Osteoblast (primary cell): ENCODE measurements at regions not wholly inside any gene's neighbourhood (a gene's known extent, or its start where the extent isn't known, plus 50 kb on each side); places are given as distances from the start of the nearest gene placed in this dataset.

Source experiments
- DNase-seq: peaks from one replicate; pipeline ENCODE4 v3.0.0; 2011; ENCODE audit warnings: low spot score, mixed read lengths; ENCODE audit not compliant: insufficient read length; ENCODE audit errors: missing footprints
- H2AFZ ChIP-seq: 2 replicates; pipeline ENCODE4 v1.6.0; 2011; ENCODE audit warnings: mild to moderate bottlenecking, low read length
- H3K27ac ChIP-seq: 2 replicates; pipeline ENCODE4 v1.5.1; 2011; ENCODE audit warnings: mild to moderate bottlenecking, low read depth, low read length, moderate library complexity
- H3K27me3 ChIP-seq: 2 replicates; pipeline ENCODE4 v1.6.0; 2012; ENCODE audit warnings: mild to moderate bottlenecking, control low read depth, inconsistent platforms, low read length, moderate library complexity; ENCODE audit not compliant: insufficient read depth
- H3K36me3 ChIP-seq: 2 replicates; pipeline ENCODE4 v1.5.1; 2011; ENCODE audit warnings: mild to moderate bottlenecking, low read length, control low read depth, moderate library complexity; ENCODE audit not compliant: insufficient read depth
- H3K4me1 ChIP-seq: 2 replicates; pipeline ENCODE4 v1.5.1; 2011; ENCODE audit warnings: mild to moderate bottlenecking, low read length, control low read depth, moderate library complexity; ENCODE audit not compliant: insufficient read depth
- H3K4me2 ChIP-seq: 2 replicates; pipeline ENCODE4 v1.6.0; 2011; ENCODE audit warnings: mild to moderate bottlenecking, low read length; ENCODE audit not compliant: insufficient read depth
- H3K4me3 ChIP-seq: fragments of 200-600 bp; sonication (generic); 3 replicates; pipeline ENCODE4 v1.5.1; 2012; ENCODE audit warnings: mild to moderate bottlenecking, low read length, inconsistent platforms; ENCODE audit not compliant: insufficient read depth
- H3K79me2 ChIP-seq: 2 replicates; pipeline ENCODE4 v1.6.0; 2012; ENCODE audit warnings: mild to moderate bottlenecking, low read length, control low read depth, inconsistent platforms; ENCODE audit not compliant: insufficient read depth
- H3K9me3 ChIP-seq: 2 replicates; pipeline ENCODE4 v1.5.1; 2011; ENCODE audit warnings: low read depth, low read length, control low read depth
- H4K20me1 ChIP-seq: 2 replicates; pipeline ENCODE4 v1.6.0; 2012; ENCODE audit warnings: mild to moderate bottlenecking, low read length, control low read depth; ENCODE audit not compliant: insufficient read depth
- TF ChIP-seq, protein P1 (sequence below): IDR thresholded peaks from 2 replicates; pipeline ENCODE4 v1.5.1; 2011; ENCODE audit warnings: mild to moderate bottlenecking, low read depth, low read length, moderate library complexity; ENCODE audit errors: extremely low read depth

DNA sequence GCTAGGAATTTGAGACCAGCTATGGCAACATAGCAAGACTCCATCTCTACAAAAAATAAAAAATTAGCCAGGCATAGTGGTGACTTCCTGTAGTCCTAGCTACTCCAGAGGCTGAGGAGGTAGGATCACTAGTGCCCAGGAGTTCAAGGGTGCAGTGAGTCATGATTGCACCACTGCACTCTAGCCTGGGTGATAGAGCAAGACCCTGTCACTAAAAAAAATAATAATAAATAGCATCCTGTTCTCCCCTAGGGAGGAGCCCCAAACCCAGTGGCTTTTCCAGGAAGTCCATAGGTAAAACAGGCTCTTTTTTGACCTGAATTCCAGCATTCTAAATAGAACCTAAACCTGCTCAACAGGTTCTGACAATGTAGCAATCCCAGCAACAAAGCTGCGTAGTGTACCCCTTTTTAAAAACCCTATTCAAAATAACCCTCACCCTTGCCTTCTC, 192.0 kb downstream of the ALDH8A1 start:
- TF ChIP-seq, protein P1, sequence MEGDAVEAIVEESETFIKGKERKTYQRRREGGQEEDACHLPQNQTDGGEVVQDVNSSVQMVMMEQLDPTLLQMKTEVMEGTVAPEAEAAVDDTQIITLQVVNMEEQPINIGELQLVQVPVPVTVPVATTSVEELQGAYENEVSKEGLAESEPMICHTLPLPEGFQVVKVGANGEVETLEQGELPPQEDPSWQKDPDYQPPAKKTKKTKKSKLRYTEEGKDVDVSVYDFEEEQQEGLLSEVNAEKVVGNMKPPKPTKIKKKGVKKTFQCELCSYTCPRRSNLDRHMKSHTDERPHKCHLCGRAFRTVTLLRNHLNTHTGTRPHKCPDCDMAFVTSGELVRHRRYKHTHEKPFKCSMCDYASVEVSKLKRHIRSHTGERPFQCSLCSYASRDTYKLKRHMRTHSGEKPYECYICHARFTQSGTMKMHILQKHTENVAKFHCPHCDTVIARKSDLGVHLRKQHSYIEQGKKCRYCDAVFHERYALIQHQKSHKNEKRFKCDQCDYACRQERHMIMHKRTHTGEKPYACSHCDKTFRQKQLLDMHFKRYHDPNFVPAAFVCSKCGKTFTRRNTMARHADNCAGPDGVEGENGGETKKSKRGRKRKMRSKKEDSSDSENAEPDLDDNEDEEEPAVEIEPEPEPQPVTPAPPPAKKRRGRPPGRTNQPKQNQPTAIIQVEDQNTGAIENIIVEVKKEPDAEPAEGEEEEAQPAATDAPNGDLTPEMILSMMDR, result no peak
- H3K4me2 ChIP-seq, result no peak overlapping the region
- no peak overlapping the region for H3K4me3 ChIP-seq
- H2AFZ ChIP-seq, result no peak overlapping the region
- H3K9me3 ChIP-seq, result no peaks in the 10 kb centered on the region
- no peaks in the 10 kb centered on the region for H3K36me3 ChIP-seq
- H3K4me1 ChIP-seq, result no peaks in the 10 kb centered on the region
- no peaks in the 10 kb centered on the region for H3K79me2 ChIP-seq
- no peaks in the 10 kb centered on the region for H3K27me3 ChIP-seq
- no peak overlapping the region for H3K27ac ChIP-seq
- H4K20me1 ChIP-seq, result no peaks in the 10 kb centered on the region
- no peak for DNase-seq

DNA sequence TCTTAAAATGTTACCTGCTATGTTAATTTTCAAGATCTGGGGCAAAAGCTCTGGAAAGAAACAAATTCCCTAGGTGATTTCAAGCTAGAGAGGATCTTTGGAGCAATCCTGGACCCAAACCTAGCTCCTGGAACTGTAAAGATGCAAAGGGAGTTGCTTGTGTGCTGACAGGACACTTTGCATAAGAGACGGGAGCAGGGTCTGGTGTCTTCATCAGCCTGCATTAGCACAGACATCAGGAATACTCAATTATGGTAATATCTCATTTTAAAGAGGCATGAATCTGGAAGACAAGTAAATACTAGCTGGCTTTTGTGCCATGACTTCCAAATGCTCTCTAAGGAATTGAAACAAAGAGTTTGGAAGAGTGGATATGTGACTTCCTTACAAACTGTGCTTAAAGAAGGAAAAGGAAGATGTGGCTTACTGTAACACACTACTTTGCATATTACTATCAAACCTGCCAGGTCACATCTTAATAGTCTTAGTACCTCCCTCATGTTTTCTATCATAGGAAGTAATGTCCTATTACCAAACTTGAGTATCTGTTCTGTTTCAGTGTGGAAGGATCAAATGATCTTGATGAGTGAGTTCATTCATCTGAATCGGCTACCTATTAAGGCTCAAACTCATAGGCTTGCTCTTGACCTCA, 193.4 kb downstream of the ALDH8A1 start:
- H3K79me2 ChIP-seq, result no peaks in the 10 kb centered on the region
- H2AFZ ChIP-seq, result no peak overlapping the region
- no peaks in the 10 kb centered on the region for H3K4me1 ChIP-seq
- H3K36me3 ChIP-seq, result no peaks in the 10 kb centered on the region
- no peaks in the 10 kb centered on the region for H3K27me3 ChIP-seq
- no peak overlapping the region for H3K4me3 ChIP-seq
- no peak for DNase-seq
- TF ChIP-seq, protein P1, result no peak
- no peak overlapping the region for H3K27ac ChIP-seq
- no peak overlapping the region for H3K4me2 ChIP-seq
- no peaks in the 10 kb centered on the region for H4K20me1 ChIP-seq
- no peaks in the 10 kb centered on the region for H3K9me3 ChIP-seq

DNA sequence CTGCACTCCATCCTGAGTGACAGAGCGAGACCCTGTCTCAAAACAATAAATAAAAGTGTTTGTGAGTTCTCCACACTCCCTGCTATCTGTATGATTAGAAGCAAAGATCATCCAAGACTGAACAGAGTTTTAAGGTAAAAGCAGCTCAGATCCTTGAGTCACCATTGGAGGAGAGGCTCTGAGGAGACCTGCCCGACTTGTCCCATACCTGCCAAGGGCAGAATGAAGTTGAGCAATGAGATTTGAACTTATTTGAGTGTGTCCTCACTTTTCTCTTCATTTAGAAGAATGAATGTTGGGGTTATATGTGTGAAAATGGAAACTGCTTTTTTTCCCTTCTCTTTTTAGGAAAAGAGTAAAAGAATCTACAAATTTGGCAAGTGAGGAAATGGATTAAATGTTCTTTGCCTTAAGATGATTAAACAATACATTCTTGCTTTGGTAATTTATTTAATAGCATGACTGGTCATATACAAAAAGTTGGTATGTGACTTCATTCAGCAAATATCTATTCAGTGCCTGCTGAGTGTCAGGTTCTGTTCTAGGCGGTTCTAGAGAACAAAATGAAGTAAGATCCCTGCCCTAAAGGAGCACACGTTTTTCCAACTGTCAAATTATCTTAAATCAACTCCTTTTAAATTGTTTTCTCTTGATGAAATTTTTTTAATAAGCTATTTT, 195.7 kb downstream of the ALDH8A1 start:
- Histone ChIP-seq H2AFZ (no peak overlapping the region), H3K27ac (no peak overlapping the region), H3K27me3 (no peaks in the 10 kb centered on the region), H3K79me2 (no peaks in the 10 kb centered on the region), H3K4me1 (peaks cover 5% of the 10 kb centered on the region), H3K36me3 (no peaks in the 10 kb centered on the region), H3K4me2 (no peak overlapping the region), H3K9me3 (no peaks in the 10 kb centered on the region), H3K4me3 (no peak overlapping the region), H4K20me1 (no peaks in the 10 kb centered on the region)
- no peak for DNase-seq
- TF ChIP-seq, protein P1, result no peak

DNA sequence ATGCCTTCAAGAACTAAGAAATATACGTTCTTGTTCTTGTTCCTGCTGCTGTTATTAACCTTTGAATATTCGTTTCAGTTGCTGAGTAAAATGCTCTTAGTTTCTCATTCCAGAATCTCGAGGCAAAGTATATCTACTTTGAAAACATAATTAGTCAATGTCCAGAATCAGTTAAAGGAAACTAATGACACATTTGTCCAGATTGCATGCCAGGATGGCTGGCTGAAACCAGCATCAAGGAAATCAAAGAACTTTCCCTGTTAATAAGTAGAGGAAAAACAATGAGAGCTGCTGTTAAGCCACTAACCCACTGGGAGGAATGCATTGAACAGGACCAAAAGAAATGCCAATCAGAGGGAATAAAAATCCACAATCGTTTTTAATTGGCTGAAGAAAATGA, 196.9 kb downstream of the ALDH8A1 start:
- Histone ChIP-seq H3K4me2 (no peak overlapping the region), H3K27ac (no peak overlapping the region), H3K4me3 (no peak overlapping the region), H2AFZ (no peak overlapping the region), H3K9me3 (no peaks in the 10 kb centered on the region), H3K27me3 (no peaks in the 10 kb centered on the region), H4K20me1 (no peaks in the 10 kb centered on the region), H3K36me3 (no peaks in the 10 kb centered on the region), H3K4me1 (peaks cover 5% of the 10 kb centered on the region), H3K79me2 (no peaks in the 10 kb centered on the region)
- no peak for DNase-seq
- TF ChIP-seq, protein P1, result no peak
